GM13977 (cell line): ENCODE measurements at regions not wholly inside any gene's neighbourhood (a gene's known extent, or its start where the extent isn't known, plus 50 kb on each side); places are given as distances from the start of the nearest gene placed in this dataset.

Experiments
- DNase-seq: peaks from one replicate; pipeline ENCODE4 v3.0.0; 2012; ENCODE audit warnings: low spot score
- in situ Hi-C: fragments of 300-500 bp; cut with MboI; formaldehyde crosslinking; loops from one replicate; pipeline ENCODE4 v1.12.0; 2022; ENCODE audit warnings: low sequenced_read_pairs, low pct_unique_long_range_greater_than_20kb, mixed read lengths, inconsistent platforms; ENCODE audit not compliant: unreplicated experiment
- TF ChIP-seq, protein P1 (sequence below): IDR thresholded peaks from 2 replicates; pipeline ENCODE4 v1.5.1; 2012; ENCODE audit warnings: mild to moderate bottlenecking, control low read depth; ENCODE audit not compliant: insufficient read depth; ENCODE audit errors: extremely low read depth, missing control alignments

DNA sequence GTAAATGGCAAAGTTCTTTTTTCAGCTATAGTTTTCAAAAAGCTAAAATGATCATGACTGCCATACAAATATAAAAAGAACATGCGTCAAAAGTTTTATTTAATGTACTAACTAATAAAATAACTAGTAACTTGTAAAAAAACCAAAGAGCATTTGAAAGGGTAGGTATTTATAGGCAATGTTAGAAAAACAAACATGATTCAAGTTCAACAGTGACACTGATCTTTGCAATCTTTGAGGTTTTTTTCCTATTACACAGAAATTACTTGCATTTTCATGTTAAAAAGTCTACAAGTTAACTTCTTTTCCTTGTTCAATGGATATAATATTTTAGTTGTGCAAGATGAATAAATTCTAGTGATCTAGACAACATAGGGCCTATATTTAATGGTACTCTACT, 72.3 kb upstream of the GRID2 start:
- DNase-seq: no peak
- in situ Hi-C loops: no loop called here

DNA sequence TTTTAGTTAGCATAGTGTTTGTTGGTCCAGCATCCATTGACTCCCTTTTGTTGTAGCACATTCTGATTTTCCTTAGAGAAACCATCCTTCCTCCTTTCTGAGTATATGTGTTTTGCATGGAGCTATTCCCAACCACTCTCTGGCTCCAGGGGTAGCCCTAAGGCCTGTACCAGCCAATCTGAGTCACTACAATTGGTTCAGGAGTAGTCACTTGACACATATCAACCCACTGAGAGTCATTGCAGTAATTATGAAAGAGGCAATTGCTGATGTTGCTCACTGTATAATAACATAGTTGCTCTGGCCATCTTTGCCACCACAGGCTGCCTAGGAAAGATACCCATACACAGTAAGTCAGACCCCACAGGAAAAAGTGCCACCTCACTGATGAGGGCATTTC, 71.2 kb upstream of the GRID2 start:
- TF ChIP-seq, protein P1, sequence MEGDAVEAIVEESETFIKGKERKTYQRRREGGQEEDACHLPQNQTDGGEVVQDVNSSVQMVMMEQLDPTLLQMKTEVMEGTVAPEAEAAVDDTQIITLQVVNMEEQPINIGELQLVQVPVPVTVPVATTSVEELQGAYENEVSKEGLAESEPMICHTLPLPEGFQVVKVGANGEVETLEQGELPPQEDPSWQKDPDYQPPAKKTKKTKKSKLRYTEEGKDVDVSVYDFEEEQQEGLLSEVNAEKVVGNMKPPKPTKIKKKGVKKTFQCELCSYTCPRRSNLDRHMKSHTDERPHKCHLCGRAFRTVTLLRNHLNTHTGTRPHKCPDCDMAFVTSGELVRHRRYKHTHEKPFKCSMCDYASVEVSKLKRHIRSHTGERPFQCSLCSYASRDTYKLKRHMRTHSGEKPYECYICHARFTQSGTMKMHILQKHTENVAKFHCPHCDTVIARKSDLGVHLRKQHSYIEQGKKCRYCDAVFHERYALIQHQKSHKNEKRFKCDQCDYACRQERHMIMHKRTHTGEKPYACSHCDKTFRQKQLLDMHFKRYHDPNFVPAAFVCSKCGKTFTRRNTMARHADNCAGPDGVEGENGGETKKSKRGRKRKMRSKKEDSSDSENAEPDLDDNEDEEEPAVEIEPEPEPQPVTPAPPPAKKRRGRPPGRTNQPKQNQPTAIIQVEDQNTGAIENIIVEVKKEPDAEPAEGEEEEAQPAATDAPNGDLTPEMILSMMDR: no peak
- no peak for DNase-seq
- in situ Hi-C loops: no loop called here

More for the DNA sequence above, 72.3 kb upstream of the GRID2 start:
- TF ChIP-seq, protein P1: no peak

DNA sequence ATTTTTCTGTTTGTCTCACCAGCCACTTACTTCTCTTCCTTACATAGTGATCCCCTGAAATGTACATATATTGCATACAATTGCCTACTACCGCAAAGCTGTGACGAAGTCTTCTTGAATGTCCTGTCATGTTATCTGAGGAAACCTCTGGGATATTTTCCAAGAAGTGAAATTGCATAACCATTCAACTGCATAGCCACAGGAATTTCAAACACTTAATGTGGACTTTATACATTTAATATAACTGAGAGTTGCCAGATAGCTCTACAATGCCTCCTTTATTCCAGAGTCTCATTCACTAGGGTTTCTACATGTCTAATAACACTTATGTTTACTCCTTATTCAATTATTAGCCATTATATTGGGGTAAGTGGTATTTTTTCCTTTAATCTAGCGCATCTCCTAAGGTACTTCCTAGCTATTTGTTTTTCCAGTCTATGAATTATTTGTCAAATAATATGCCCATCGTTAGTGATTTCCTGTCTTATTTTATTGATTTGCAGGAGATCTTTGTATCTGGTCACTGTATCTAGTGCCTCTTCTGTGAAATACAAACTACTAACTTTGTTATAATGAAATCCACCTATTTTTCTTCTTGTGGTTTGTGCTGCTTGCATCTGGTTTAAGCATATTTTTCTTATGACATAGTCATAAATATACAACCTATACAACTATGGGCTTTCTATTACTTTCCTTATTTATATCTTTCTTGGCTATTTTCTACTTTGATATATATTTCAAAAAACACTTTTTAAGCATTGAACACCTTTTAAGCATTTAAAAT, 69.2 kb upstream of the GRID2 start:
- TF ChIP-seq, protein P1: no peak
- no peak for DNase-seq
- in situ Hi-C loops: no loop called here

DNA sequence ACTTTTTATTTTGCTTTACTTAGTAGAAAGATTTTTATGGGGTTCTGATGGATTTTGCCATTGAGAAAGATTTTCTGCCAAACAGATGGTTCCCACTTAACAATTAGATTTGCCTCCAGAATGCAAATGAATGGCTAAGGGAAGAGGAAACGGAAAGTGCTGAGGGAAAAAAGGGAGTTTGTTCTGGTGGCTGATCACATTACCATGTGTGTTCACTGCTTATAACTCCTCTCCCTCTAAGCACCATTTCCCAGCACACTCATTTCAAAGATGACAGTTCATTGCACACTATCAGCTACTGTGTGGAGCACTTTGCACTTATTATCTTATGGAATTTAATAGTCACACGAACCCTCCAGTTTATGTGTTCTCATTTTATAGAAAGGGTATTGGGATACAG, 68.0 kb upstream of the GRID2 start:
- no peak for DNase-seq
- TF ChIP-seq, protein P1: no peak
- in situ Hi-C loops: no loop called here

DNA sequence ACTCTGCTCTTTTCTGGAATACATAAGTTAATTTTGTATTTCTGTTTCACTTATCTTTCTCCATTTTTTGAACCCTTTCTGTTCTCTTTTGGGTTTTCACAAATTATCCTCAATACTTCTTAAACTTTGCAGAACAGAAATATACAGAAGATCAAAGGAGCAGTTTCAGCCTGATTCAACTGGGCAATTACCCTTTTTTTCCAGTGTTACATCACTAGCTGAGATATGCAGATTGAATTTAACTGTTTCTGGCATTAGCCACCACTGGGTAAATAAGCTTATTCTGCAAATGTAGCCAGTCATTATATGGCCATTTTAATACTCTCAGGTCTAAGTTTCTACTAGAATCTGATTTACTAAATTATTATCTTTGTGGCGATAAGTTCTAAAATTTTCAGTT, 66.9 kb upstream of the GRID2 start:
- in situ Hi-C loops: no loop called here
- TF ChIP-seq, protein P1: no peak
- no peak for DNase-seq

DNA sequence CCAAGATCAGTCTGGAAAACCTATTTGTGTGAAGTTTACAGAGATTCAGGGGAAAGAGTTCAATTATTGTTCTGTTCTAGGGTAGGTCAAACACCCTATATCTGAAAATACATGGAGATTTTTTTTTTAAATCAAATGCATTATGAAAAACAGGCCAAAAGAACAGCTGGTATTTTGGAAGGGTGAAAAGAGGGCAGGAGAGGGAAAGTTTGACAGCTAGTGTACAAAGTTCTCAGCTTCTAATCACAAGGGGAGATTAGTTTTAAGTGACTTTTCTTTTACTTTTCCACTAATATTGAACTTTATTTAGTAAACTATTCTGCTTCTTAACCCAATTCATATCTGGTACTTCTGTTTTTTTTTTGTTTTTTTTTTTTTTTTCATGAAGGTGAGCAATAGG, 66.2 kb upstream of the GRID2 start:
- in situ Hi-C loops: no loop called here
- DNase-seq: no peak
- TF ChIP-seq, protein P1: no peak
